DMS79 treated with DMSO at 0.1 percent for 48 hours (cell line): ENCODE measurements at regions not wholly inside any gene's neighbourhood (a gene's known extent, or its start where the extent isn't known, plus 50 kb on each side); places are given as distances from the start of the nearest gene placed in this dataset.
"Not testable (repeated sequence)": the region's sequence is repeated elsewhere in the genome, so short reads cannot be mapped to it uniquely, and the experiment has no call there.

Experiments
- DNase-seq: peaks from one replicate; lab custom pipeline; 2025; lab: John Stamatoyannopoulos, UW

DNA sequence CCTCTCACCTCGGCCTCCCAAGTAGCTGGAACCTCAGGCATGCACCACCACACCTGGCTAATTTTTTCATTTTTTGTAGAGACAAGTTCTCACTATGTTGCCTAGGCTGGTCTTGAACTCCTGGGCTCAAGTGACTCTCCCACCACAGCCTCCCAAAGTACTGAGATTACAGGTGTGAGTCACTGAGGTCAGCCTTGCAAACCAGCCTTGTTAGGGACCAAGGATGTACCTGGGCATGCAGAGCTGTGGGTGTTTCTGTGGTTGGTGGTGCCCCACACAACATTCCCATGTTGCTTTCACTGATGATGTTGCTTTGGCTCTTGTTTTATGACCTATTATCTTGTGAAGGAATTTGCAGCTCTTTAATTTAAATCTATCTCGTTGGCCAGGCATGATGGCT lies 54.8 kb downstream of the OTUD1 start:
- DNase-seq = no peak

DNA sequence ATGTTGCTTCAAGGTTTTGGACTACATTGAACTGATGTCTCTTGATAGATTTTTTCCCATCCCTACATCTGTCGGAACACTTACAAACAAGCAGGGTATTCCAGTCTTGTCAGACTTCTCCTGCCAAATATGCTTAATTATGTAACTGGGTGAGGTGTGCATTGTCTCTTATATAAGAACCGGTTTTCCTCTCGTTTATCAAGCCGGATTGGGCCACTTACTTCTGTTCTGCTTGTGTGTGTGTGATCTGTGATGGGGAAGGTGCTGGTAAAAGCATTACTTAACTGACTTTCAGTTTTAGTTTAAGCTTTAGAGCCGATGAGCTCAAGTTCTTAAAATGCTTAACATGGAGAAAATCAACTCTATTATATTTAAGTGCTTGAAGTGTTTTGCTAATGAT lies 57.9 kb downstream of the OTUD1 start:
- no peak for DNase-seq

DNA sequence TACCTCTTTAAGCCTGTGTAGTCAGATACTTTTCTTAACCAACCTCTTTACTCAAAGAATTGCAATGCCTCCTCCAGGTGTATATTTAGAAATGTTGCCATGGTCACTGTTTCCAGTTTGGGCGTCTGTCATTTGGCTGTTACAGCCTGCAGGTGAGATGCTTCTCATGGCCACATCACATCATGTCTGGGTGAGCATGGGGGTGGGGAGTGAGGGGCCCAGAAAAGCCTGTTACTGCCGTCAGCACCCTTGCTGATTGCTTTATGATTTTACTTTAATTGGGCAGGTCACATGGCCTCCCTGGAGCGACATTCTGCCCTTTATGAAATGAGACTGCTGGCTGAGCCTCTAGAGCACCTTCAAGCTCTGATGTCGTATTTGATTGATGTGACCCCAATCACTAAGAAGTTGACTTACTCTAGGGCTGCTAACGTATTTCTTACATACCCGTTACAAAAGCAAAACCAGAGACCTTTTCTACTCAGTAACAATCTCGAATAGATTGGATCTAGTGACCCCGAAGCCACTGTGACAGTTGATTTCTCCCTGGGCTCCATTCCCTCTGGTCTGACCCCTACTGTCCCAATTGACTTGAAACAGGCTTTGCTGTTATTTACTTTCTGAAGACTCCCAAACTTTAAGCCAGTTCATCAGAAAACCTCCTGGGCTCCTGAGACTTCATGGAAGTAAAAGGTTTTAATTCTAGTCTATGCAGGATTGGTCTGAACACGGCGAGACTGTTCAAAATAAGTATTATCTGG lies 60.7 kb downstream of the OTUD1 start:
- no peak for DNase-seq

DNA sequence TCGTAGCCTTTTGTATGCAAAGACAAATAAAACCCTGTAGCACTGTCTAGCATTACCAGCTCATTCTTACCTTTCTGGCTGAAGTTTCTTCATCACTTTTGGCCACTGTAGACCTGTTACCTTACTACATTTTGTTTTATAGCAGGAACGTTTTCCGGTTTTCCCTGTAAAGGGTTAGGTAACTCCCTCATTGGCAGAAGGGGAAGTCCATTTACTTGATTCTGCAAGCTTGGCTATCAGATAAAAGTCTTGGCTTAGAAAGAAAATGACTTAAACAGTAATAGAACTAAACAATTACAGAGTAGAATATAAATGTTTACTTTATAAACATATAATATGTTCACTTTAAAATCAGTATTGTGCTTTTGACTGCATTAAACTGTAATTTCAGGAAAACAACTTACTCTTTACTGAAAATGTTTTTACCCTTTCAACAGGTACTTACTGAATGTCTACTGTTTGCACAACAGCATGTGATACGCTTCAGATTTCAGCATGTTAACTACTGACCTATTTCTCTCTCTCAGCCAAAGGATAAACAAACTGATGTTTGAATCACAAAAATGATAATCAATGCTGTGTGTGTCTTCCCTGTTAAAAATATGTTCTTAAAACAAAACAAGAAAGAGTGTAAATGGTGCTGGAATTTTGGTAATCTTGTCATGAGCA lies 67.1 kb downstream of the OTUD1 start:
- DNase-seq = no peak

DNA sequence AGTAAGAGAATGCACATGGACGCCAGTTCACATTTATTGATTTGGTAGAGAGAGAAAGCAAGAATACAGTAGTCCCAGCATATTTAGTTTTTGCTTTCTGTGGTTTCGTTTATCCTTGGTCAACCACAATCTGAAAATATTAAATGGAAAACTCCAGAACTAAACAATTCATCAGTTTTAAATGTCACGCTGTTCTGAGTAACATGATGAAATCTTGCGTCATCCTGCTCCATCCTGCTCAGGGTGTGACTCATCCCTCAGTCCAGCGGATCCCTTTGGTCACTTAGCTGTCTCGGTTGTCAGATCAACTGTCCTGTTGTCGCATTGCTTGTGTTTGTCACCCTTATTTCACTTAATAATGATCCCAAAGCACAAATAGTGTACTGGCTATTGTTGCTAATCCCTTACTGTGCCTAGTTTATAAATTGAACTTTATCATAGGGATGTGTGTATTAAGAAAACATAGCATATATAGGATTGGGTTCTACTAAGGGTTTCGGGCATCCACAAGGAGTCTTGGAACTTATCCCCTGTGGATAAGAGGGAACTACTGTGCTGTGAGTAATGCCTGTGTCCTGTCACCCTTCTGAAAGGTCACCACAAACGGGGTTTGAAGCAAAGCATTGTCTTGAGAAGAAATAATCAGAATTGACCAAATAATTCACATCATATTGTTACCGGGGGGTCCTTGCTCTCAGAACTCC lies 73.6 kb downstream of the OTUD1 start:
- no peak for DNase-seq

DNA sequence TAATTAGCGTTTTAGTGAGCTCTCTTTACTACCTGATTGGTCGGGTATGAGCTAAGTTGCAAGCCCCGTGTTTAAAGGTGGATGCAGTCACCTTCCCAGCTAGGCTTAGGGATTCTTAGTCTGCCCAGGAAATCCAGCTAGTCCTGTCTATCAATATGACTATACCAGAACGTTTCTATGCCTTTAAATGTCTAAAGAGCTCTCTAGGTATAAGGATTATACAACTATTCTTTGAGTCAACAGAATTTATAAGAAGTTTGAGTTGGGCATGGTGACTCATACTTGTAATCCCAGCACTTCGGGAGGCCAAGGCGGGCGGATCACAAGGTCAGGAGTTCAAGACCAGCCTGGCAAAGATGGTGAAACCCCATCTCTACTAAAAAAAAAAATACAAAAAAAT lies 74.7 kb downstream of the OTUD1 start:
- not testable (repeated sequence) for DNase-seq

DNA sequence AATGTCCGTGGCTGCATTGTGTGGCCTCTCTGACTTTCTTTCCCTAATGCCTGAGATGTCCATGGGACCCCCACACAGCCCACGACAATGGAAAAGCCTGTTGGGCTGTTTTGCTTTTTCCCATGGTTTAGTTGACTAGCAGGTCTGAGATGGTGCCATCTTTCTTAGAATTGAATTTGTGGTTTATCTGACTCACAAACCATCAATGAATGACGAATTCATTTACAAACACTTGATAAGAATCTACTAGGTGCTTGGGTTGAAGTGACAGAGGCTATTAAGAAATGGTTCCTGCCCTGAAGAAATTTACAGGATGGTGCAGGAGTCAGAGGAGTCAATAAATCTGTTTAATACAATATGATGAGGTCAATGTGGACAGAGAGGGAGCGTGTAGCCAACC lies 75.4 kb downstream of the OTUD1 start:
- no peak for DNase-seq

DNA sequence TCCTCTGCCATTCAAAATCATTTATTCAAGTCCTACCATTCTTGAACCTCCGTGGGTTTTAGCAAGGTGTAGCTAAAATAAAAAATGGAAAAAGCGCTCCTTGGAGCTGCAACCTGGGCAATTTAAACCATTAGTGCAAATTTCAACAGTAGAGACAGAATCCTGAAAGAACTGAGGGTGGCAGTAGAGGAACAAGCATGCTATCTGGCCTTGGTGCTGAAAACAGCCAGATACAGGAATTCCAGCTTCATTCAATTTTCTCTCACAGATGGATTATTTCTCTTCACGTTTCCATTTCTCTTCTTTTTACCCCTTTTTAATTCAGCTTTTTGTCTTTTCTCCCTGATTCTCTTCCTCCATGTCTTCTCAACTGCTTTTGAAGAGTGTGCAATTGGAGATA lies 77.7 kb downstream of the OTUD1 start:
- no peak for DNase-seq

DNA sequence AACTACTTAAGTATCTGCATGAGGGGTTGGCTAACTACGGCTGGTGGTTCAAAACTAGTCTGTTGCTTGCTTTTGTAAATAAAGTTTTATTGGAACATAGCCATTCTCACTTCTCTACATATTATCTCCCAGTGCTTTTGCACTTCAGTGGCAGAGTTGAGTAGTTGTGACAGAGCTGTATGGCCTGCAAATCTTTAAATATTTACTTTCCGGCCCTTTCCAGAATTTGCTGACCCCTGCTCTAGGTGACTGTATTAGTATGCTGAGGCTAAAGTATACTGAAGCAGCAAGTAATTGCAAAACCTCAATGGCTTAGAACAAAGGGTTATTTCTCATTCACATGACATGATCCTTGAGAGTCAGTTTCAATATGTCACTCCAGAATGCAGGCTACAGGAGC lies 78.3 kb downstream of the OTUD1 start:
- no peak for DNase-seq

DNA sequence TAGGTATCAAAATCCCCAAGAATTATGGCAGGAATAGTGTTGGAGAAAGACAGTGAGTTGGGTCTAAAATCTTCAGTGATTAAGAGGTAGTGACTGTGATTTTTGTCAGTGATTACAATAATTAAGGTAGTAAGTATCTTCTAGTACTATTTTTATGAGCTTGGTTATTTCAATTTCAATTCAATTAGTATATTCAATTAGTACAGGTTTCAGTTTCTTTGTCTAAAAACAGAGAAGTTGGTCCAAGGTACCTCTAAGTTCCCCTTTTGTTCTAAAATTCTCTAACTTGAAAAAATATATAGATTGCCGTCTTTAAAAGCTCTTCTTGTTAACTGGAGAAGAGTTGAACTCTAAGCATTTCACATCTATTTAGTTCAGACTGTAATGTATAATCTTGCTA lies 82.9 kb downstream of the OTUD1 start:
- no peak for DNase-seq

DNA sequence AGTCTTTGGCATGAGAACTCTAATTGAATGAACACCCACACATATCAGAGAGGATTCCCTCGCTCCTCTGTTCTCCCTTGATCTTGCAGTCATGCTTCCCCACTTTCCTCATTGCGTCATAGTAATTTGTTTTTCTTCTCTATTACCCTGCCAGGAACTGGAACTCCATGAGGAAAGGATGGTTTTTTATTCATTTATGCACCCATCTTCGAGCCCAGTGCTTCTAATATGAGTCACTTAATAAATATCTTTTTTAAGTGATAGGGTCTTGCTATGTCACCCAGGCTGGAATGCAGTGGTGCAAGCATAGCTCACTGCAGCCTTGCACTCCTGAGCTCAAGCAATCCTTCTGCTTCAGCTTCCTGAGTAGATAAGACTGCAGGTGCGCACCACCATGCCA lies 83.5 kb downstream of the OTUD1 start:
- DNase-seq = no peak

DNA sequence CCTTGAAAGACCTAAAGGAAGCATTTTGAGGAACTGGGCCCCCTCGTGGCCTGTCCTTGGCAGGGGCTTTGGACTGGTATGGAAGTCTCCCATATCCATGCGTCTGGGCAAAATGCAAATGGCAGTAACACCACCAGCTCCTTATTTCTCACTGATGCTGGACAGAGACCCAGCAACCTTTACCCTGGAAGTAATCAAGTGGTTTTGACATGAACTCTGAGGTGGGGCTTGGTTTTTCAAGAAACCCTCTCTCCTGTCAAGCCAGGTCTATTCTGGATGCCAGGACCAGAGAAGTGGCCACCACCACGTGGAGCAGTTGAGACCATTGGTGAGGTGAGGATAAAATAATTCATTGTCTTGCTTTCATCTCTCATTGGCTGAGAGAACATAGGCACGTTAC lies 84.4 kb downstream of the OTUD1 start:
- DNase-seq = no peak

DNA sequence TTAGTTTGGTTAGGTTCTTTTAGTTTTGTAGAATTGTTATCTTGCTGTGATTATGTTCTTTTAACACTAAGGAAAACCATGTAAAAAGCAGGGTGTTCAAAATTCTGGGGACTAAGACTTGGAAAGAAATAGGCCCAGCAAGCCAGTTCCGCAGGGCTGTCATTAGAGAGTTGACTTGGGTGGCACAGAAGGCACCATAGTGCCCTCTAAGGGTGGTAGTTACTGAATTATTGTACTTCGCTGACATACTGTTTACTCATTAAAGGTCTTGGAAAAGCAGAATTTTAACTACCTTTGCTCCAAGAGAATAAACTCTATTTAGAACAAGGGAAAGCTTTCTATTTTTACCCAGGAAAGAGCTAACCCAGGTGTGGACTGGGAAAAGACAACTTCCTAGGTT lies 86.5 kb downstream of the OTUD1 start:
- DNase-seq = no peak

DNA sequence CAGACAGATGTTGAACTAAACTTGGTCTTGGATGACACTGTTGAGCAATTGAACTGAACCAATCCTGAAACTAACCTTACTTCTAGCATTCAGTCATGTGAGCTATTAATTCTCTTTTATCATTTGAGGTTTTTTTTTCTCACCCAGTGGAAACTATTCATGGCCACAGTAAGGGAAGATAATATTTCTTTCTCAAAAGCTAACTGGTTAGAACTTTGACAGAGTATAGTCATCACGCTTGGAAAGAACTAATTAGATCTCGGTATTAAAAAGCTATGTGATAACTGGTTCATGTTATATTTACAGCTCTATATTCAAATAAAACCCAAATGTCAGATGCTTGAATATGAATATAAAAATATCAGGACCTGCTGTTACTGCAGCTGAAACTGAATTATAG lies 89.5 kb downstream of the OTUD1 start:
- no peak for DNase-seq

DNA sequence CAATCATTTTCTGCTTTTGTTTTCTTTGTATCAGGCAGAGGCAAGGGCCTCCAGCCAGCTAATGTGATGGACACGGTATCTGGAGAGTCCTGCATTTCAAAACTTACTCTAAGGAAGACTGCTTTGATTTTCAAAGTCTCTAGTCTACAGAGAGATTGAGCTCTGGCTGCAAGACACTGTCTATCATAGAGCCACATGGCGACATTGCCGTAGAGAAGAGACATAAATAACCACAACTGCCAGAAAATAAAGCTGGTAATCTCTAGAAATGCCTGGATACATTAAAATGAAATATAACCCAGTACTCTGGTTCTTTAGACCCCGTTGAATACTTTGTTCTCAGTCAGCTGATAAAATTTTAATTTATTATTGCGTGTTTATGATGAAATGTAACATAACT lies 90.8 kb downstream of the OTUD1 start:
- no peak for DNase-seq

DNA sequence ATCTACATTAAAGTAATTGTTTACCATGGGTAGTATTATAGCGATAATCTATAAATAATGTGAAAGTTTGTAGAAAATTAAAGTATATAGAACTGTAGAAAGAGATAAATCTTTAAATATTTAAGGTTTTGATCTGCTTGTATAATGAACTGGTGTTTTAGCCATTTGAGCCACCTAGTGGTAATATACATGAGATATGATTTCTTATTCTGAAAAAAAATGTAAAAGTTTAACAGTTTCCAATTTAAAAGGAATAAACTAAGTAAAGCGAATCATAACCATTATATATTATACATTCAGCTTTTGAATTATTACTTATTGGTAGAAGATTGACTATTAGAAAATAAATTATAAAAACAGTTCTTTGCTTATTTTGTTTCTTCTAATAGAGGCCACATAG lies 91.2 kb downstream of the OTUD1 start:
- DNase-seq = no peak

DNA sequence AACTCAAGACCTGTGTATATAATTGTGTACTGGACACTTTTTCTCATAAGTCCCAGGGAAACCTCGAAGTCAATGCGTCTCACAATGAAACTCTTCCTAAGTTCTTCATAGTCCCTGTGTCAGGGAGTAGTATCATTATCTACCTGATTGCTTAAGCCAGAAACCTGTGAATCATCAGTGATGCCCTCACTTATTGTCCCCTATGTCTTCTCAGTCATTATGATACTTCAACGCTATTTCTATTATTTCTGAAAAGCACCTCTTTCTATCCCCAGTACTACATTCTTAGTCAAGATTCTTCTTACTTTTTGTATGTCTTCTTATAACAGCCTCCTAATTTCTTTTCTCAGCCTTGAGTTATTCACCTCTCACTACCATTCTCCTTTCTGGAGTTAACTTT lies 94.3 kb downstream of the OTUD1 start:
- no peak for DNase-seq

DNA sequence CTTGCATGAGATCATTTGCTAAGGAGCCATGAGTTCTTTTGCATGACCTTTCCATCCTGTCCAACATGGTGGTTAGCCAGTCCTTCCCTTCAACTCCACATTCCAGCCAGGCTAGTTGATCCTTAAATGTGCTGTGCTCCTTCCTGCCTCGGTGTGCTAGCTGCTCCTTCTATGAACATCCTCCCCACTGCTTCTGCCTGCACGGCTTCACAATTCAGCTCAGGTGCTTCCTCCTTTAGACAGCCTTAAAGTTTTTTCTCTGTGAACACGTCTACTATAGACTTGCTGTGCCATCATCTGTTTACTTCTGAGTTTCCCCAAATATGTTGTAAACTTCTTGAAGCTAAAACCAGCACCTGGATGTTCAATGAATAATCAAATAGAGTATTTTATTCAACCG lies 95.5 kb downstream of the OTUD1 start:
- DNase-seq = no peak

DNA sequence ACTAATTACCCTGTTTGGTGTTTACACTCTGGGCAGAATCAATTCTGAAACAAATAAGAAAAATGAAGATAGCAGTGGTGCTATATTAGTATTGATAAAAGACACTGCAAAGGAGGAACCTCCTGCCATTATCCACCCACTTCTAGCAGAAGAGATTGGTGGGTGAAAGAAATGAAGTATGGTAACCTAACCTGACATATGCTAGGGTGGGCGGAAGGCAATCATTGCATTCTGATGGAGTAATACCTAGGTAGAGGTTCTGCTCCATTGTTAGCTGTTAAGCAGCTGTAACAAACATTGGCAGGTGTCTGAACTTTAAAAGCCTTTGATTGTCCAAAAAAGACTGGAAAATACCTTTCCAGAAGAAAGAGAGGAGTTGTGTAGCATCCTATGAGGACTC lies 95.9 kb downstream of the OTUD1 start:
- no peak for DNase-seq

DNA sequence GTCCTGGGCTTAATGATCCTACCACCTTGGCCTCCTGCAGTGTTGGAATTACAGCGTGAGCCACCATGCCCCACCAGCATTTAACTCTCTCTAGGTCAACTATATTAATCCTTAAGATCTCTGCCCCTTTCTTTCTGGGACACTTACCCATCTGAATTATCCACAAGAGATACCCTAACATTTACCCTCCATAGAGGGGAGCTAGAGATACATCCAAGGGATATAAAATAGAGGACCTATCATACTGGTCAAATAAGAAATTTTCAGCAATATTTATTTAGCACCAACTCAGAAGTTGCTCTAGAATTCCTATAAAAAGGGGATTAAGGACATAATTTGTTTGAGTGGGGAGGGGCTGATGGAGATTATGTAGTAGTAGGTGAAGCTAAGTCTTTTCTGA lies 96.5 kb downstream of the OTUD1 start:
- no peak for DNase-seq

DNA sequence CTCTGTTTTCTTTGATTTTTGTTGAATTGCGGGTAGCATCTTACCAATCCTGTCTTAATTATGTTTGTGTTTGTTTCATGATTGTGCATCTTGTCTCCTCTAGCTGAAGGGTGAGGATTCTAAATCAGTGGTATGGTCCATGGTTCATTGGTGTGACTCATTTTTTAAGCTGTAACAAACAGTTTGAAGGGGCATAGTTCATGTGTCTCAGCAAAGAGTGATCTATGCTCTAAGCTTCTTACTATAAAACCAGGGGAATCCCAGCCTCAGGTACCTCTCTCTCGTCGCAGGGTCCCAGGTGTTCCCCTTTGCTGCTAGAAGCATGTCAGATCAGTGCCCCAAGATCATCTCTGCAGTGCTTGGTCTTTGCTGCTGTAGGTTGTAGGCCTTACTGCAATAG lies 100.1 kb downstream of the OTUD1 start:
- DNase-seq = no peak

DNA sequence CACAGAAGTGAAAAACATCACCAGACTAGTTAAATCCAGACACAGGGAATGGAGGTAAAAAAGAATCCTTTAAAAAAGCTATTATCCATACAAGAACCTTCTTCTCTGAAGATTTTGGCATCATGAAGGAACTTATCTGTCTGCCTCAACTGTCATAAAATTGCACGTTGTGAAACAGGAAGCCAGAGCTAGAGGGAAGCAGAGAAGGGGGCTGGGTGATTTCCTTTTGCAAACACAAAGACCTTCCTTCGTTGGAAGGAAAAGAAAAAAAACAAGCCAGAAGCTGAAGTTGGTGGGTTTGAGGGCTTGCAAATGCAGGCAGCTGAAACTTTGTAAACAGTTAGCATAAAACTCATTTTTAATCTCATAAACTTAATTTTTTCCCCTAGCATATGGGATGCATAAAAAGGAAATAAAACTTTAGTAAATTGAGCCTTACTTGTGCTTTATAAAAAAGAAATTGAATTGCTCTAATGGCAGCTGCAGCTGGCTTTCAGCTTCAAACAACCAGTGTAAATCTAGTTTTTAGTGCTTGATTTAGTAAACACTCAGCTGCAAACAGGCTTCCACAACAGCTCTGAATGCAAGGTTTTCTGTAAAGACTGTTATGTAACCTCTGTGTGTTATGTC lies 101.6 kb downstream of the OTUD1 start:
- DNase-seq = no peak
